SK-N-SH treated with all-trans-retinoic acid at 6 μM for 48 hours (cell line): ENCODE measurements at regions not wholly inside any gene's neighbourhood (a gene's known extent, or its start where the extent isn't known, plus 50 kb on each side); places are given as distances from the start of the nearest gene placed in this dataset.

Experiments
- ATAC-seq: fragments of 200-7000 bp; cut with Tn5 transposase; 3 replicates; pipeline ENCODE4 v1.9.1; 2020; ENCODE audit warnings: mild to moderate bottlenecking, moderate library complexity
- ARNTL ChIP-seq: fragments of 450-650 bp; formaldehyde crosslinking; IDR thresholded peaks from 2 replicates; pipeline ENCODE4 v1.5.0; 2020; ENCODE audit warnings: low read depth, mild to moderate bottlenecking, moderate library complexity, borderline replicate concordance
- BACH2 ChIP-seq: fragments of 250-450 bp; sonication (Bioruptor Pico); IDR thresholded peaks from 2 replicates; pipeline ENCODE4 v1.9.0; 2021; ENCODE audit warnings: mild to moderate bottlenecking, borderline replicate concordance
- CREB5 ChIP-seq: fragments of 250-450 bp; sonication (Bioruptor Pico); IDR thresholded peaks from 2 replicates; pipeline ENCODE4 v1.5.1; 2020; ENCODE audit warnings: low read depth, mild to moderate bottlenecking, moderate library complexity
- CSDC2 ChIP-seq: fragments of 250-450 bp; sonication (Bioruptor Pico); IDR thresholded peaks from 2 replicates; pipeline ENCODE4 v1.5.0; 2020; ENCODE audit warnings: mild to moderate bottlenecking, moderate library complexity
- ESRRG ChIP-seq: fragments of 250-450 bp; sonication (Bioruptor Pico); IDR thresholded peaks from 2 replicates; pipeline ENCODE4 v1.6.1; 2021; ENCODE audit warnings: mild to moderate bottlenecking
- GLIS3 ChIP-seq: fragments of 250-450 bp; sonication (Bioruptor Pico); IDR thresholded peaks from 2 replicates; pipeline ENCODE4 v1.5.0; 2020; ENCODE audit warnings: mild to moderate bottlenecking, moderate library complexity
- ISL1 ChIP-seq: fragments of 250-450 bp; sonication (Bioruptor Pico); IDR thresholded peaks from 2 replicates; pipeline ENCODE4 v2.1.2; 2022; ENCODE audit warnings: mild to moderate bottlenecking, moderate library complexity
- OSR1 ChIP-seq: fragments of 250-450 bp; sonication (Bioruptor Pico); IDR thresholded peaks from 2 replicates; pipeline ENCODE4 v1.8.0; 2022; ENCODE audit warnings: moderate library complexity, mild to moderate bottlenecking, inconsistent platforms
- POU6F1 ChIP-seq: fragments of 250-450 bp; sonication (Bioruptor Pico); IDR thresholded peaks from 2 replicates; pipeline ENCODE4 v1.8.0; 2021; ENCODE audit warnings: low read depth, mild to moderate bottlenecking, moderate library complexity, borderline replicate concordance
- PPARA ChIP-seq: fragments of 250-450 bp; sonication (Bioruptor Pico); IDR thresholded peaks from 2 replicates; pipeline ENCODE4 v1.5.0; 2020; ENCODE audit warnings: mild to moderate bottlenecking, borderline replicate concordance
- RARB ChIP-seq: fragments of 250-450 bp; sonication (Bioruptor Pico); IDR thresholded peaks from 2 replicates; pipeline ENCODE4 v1.8.0; 2021; ENCODE audit warnings: mild to moderate bottlenecking, moderate library complexity
- SNAI2 ChIP-seq: fragments of 250-450 bp; sonication (Bioruptor Pico); IDR thresholded peaks from 2 replicates; pipeline ENCODE4 v1.5.0; 2020; ENCODE audit warnings: mild to moderate bottlenecking, moderate library complexity
- TCF4 ChIP-seq: fragments of 250-450 bp; sonication (Bioruptor Pico); IDR thresholded peaks from 2 replicates; pipeline ENCODE4 v1.8.0; 2021; ENCODE audit warnings: mild to moderate bottlenecking, moderate library complexity, borderline replicate concordance
- TOX ChIP-seq: fragments of 250-450 bp; sonication (Bioruptor Pico); IDR thresholded peaks from 2 replicates; pipeline ENCODE4 v1.8.0; 2021; ENCODE audit warnings: mild to moderate bottlenecking, moderate library complexity, borderline replicate concordance
- ZC3H10 ChIP-seq: fragments of 250-450 bp; sonication (Bioruptor Pico); IDR thresholded peaks from 2 replicates; pipeline ENCODE4 v1.5.1; 2021; ENCODE audit warnings: mild to moderate bottlenecking, moderate library complexity
- ZFP3 ChIP-seq: fragments of 250-450 bp; sonication (Bioruptor Pico); IDR thresholded peaks from 2 replicates; pipeline ENCODE4 v1.5.0; 2020; ENCODE audit warnings: mild to moderate bottlenecking, moderate library complexity
- ZFP30 ChIP-seq: fragments of 450-650 bp; formaldehyde crosslinking; IDR thresholded peaks from 2 replicates; pipeline ENCODE4 v1.5.0; 2022; ENCODE audit warnings: mild to moderate bottlenecking, moderate library complexity
- ZNF565 ChIP-seq: fragments of 450-650 bp; formaldehyde crosslinking; conservative IDR thresholded peaks from 2 replicates; pipeline ENCODE4 v1.5.0; 2020; ENCODE audit warnings: low read depth, mild to moderate bottlenecking, moderate library complexity
- ZNF70 ChIP-seq: fragments of 450-650 bp; formaldehyde crosslinking; IDR thresholded peaks from 2 replicates; pipeline ENCODE4 v1.5.0; 2020; ENCODE audit warnings: mild to moderate bottlenecking, moderate library complexity
- ZNF8 ChIP-seq: fragments of 450-650 bp; formaldehyde crosslinking; IDR thresholded peaks from 2 replicates; pipeline ENCODE4 v1.5.0; 2020; ENCODE audit warnings: mild to moderate bottlenecking, moderate library complexity
- TF ChIP-seq, protein P1 (sequence below): fragments of 250-450 bp; sonication (Bioruptor Pico); IDR thresholded peaks from 2 replicates; pipeline ENCODE4 v1.5.0; 2020; ENCODE audit warnings: mild to moderate bottlenecking, moderate library complexity
- TF ChIP-seq, protein P2 (sequence below): fragments of 250-450 bp; sonication (Bioruptor Pico); IDR thresholded peaks from 2 replicates; pipeline ENCODE4 v1.5.1; 2021; ENCODE audit warnings: mild to moderate bottlenecking, moderate library complexity

- no peak for TF ChIP-seq ARNTL (CRISPR knock-in tag)
- TF ChIP-seq CREB5 (CRISPR knock-in tag) = no peak
- no peak for TF ChIP-seq PPARA (CRISPR knock-in tag)
- TF ChIP-seq ZFP3 (CRISPR knock-in tag) = no peak
- TF ChIP-seq RARB (CRISPR knock-in tag) = no peak
- no peak for TF ChIP-seq GLIS3
- TF ChIP-seq TCF4 (CRISPR knock-in tag) = no peak
- TF ChIP-seq, all 23 proteins: peak for 0
- no peak for ATAC-seq
Observed at GRCh38 chr14:84655014-84655413, 874.9 kb upstream of the FLRT2 start.

DNA sequence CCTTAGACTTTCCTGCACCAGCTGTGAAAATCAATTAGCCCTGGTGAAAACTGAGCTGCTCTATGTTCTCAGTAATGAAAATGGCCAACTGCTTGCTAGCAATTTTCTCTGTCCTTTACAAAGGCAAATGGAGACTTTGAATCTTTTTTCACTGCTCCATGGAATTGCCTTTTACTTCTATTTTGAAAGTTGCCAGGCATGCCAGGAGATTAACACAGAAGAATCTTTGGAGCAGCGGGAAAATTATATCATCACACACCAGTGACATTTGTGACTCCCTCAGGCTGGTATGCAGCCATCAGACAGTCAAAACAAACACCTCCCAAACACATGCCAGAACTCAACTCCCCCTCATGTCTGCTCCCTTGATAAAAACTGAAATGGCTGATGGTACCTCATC is 872.0 kb upstream of the FLRT2 start:
- TF ChIP-seq ZC3H10 (CRISPR knock-in tag) = no peak
- TF ChIP-seq, all 23 proteins: peak for 0
- ATAC-seq = no peak

DNA sequence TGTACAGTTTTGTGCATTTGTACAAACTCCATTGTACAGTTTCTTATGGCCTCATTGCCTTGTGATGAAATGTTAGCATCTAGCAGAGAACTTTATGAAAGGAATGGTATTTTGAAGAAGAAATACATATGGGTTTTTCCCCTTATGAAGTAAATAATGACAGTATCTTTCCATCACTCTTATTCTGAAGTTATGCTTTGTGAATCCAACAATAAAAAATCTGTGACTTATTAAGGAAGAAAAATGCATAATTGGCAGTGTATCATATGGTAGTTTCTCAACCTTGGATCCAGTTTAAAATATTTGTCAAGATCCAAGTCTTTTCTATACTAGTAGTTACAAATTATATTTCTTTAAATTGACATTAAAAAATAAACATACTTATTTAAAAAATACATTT is 859.1 kb upstream of the FLRT2 start:
- TF ChIP-seq ZNF70 (CRISPR knock-in tag) (no peak), ARNTL (CRISPR knock-in tag) (no peak), ESRRG (CRISPR knock-in tag) (no peak)
- TF ChIP-seq, protein P1, sequence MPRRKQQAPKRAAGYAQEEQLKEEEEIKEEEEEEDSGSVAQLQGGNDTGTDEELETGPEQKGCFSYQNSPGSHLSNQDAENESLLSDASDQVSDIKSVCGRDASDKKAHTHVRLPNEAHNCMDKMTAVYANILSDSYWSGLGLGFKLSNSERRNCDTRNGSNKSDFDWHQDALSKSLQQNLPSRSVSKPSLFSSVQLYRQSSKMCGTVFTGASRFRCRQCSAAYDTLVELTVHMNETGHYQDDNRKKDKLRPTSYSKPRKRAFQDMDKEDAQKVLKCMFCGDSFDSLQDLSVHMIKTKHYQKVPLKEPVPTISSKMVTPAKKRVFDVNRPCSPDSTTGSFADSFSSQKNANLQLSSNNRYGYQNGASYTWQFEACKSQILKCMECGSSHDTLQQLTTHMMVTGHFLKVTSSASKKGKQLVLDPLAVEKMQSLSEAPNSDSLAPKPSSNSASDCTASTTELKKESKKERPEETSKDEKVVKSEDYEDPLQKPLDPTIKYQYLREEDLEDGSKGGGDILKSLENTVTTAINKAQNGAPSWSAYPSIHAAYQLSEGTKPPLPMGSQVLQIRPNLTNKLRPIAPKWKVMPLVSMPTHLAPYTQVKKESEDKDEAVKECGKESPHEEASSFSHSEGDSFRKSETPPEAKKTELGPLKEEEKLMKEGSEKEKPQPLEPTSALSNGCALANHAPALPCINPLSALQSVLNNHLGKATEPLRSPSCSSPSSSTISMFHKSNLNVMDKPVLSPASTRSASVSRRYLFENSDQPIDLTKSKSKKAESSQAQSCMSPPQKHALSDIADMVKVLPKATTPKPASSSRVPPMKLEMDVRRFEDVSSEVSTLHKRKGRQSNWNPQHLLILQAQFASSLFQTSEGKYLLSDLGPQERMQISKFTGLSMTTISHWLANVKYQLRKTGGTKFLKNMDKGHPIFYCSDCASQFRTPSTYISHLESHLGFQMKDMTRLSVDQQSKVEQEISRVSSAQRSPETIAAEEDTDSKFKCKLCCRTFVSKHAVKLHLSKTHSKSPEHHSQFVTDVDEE (CRISPR knock-in tag) = no peak
- ATAC-seq = no peak

DNA sequence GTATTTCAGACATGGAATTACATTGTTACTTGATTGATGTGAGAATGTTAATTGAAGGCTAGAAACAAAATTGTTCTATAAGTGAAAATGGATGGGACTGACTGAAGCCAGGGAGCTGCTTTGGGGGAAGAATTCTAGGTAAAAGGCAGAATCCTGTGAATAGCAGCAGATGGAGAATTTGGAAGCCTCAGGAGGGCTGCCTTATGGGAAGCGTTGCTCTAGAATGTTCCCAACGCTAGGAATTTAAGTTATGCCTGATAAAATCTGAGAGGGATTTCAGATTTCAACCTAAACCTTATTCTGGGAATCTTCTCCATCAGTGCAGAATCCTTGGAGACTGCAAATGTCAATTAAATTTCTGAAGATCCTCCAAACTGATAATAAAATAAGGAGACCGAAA is 858.2 kb upstream of the FLRT2 start:
- TF ChIP-seq ZC3H10 (CRISPR knock-in tag) (no peak), POU6F1 (no peak), TOX (CRISPR knock-in tag) (no peak), BACH2 (CRISPR knock-in tag) (no peak), ARNTL (CRISPR knock-in tag) (no peak), SNAI2 (CRISPR knock-in tag) (no peak), ESRRG (CRISPR knock-in tag) (no peak), ZFP30 (CRISPR knock-in tag) (no peak), ZNF8 (CRISPR knock-in tag) (no peak), CSDC2 (CRISPR knock-in tag) (no peak), ZNF565 (CRISPR knock-in tag) (no peak), RARB (CRISPR knock-in tag) (no peak), ZFP3 (CRISPR knock-in tag) (no peak), OSR1 (CRISPR knock-in tag) (no peak), ISL1 (CRISPR knock-in tag) (no peak), CREB5 (CRISPR knock-in tag) (no peak)
- TF ChIP-seq, protein P2, sequence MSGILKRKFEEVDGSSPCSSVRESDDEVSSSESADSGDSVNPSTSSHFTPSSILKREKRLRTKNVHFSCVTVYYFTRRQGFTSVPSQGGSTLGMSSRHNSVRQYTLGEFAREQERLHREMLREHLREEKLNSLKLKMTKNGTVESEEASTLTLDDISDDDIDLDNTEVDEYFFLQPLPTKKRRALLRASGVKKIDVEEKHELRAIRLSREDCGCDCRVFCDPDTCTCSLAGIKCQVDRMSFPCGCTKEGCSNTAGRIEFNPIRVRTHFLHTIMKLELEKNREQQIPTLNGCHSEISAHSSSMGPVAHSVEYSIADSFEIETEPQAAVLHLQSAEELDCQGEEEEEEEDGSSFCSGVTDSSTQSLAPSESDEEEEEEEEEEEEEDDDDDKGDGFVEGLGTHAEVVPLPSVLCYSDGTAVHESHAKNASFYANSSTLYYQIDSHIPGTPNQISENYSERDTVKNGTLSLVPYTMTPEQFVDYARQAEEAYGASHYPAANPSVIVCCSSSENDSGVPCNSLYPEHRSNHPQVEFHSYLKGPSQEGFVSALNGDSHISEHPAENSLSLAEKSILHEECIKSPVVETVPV (CRISPR knock-in tag) = no peak
- TF ChIP-seq, all 23 proteins: peak for 0
- ATAC-seq = no peak
